ENCODE measurements at regions not wholly inside any gene's neighbourhood (a gene's known extent, or its start where the extent isn't known, plus 50 kb on each side); places are given as distances from the start of the nearest gene placed in this dataset.

GRCh38 chr6:41464019-41464418 lies 82.2 kb upstream of the FOXP4 start:
- ATAC-seq (ENCODE audit: poor library complexity) (no peak), DNase-seq (no peak)
- intact Hi-C loops (cut with DNase I) = loop anchor here (5.0 to 10.0 kb wide), 2 partner anchors 128 to 221 kb away; no protein-coding TSS in a partner anchor

GRCh38 chr6:41464481-41464880 lies 81.7 kb upstream of the FOXP4 start:
- DNase-seq (no peak), ATAC-seq (ENCODE audit: poor library complexity) (no peak)
- intact Hi-C loops (cut with DNase I) = loop anchor here (5.0 to 10.0 kb wide), 2 partner anchors 128 to 220 kb away; no protein-coding TSS in a partner anchor

GRCh38 chr6:41466437-41466990 lies 79.7 kb upstream of the FOXP4 start:
- intact Hi-C loops (cut with DNase I) = loop anchor here (10.0 kb wide), 1 partner anchor 218 kb away; no protein-coding TSS in a partner anchor
- ATAC-seq (ENCODE audit: poor library complexity) = no peak
- no peak for DNase-seq

- DNase-seq = no peak
- intact Hi-C loops (cut with DNase I) = loop anchor here (10.0 kb wide), 1 partner anchor 218 kb away; no protein-coding TSS in a partner anchor
- no peak for ATAC-seq (ENCODE audit: poor library complexity)
Measured at GRCh38 chr6:41467061-41467460, 79.1 kb upstream of the FOXP4 start.

- DNase-seq = no peak
- ATAC-seq (ENCODE audit: poor library complexity) = no peak
- intact Hi-C loops (cut with DNase I) = loop anchor here (10.0 kb wide), 1 partner anchor 217 kb away; no protein-coding TSS in a partner anchor
Measured at GRCh38 chr6:41467627-41468404, 78.4 kb upstream of the FOXP4 start.

- ATAC-seq (ENCODE audit: poor library complexity) (no peak), DNase-seq (no peak)
- intact Hi-C loops (cut with DNase I) = loop anchor here (10.0 kb wide), 1 partner anchor 215 kb away; no protein-coding TSS in a partner anchor
Measured at GRCh38 chr6:41469156-41470028, 76.8 kb upstream of the FOXP4 start.

GRCh38 chr6:41470029-41470330 lies 76.2 kb upstream of the FOXP4 start:
- intact Hi-C loops (cut with DNase I) = no loop called here
- ATAC-seq (ENCODE audit: poor library complexity) (peak; percentile 49), DNase-seq (no peak)

GRCh38 chr6:41470331-41471063 lies 75.7 kb upstream of the FOXP4 start:
- DNase-seq = peak; percentile 75
- intact Hi-C loops (cut with DNase I) = no loop called here
- ATAC-seq (ENCODE audit: poor library complexity) = peak; percentile 73

GRCh38 chr6:41471064-41471895 lies 74.9 kb upstream of the FOXP4 start:
- intact Hi-C loops (cut with DNase I) = no loop called here
- ATAC-seq (ENCODE audit: poor library complexity) (no peak), DNase-seq (no peak)

GRCh38 chr6:41474213-41474933 lies 71.8 kb upstream of the FOXP4 start:
- DNase-seq (no peak), ATAC-seq (ENCODE audit: poor library complexity) (no peak)
- intact Hi-C loops (cut with DNase I) = no loop called here

GRCh38 chr6:41475164-41475563 lies 71.0 kb upstream of the FOXP4 start:
- ATAC-seq (ENCODE audit: poor library complexity) (no peak), DNase-seq (no peak)
- intact Hi-C loops (cut with DNase I) = no loop called here

- DNase-seq (no peak), ATAC-seq (ENCODE audit: poor library complexity) (no peak)
- intact Hi-C loops (cut with DNase I) = no loop called here
Measured at GRCh38 chr6:41475737-41476357, 70.3 kb upstream of the FOXP4 start.

- ATAC-seq (ENCODE audit: poor library complexity) (no peak), DNase-seq (no peak)
- intact Hi-C loops (cut with DNase I) = no loop called here
Measured at GRCh38 chr6:41476401-41476800, 69.8 kb upstream of the FOXP4 start.

GRCh38 chr6:41477572-41477971 lies 68.6 kb upstream of the FOXP4 start:
- no peak for DNase-seq
- intact Hi-C loops (cut with DNase I) = no loop called here
- no peak for ATAC-seq (ENCODE audit: poor library complexity)

- intact Hi-C loops (cut with DNase I) = no loop called here
- no peak for ATAC-seq (ENCODE audit: poor library complexity)
- DNase-seq = no peak
Measured at GRCh38 chr6:41483943-41484342, 62.2 kb upstream of the FOXP4 start.

GRCh38 chr6:41487860-41488432 lies 58.2 kb upstream of the FOXP4 start:
- DNase-seq = no peak
- intact Hi-C loops (cut with DNase I) = no loop called here
- no peak for ATAC-seq (ENCODE audit: poor library complexity)
